Mesothelial cell of epicardium (in vitro differentiated cells): ENCODE measurements at regions not wholly inside any gene's neighbourhood (a gene's known extent, or its start where the extent isn't known, plus 50 kb on each side); places are given as distances from the start of the nearest gene placed in this dataset.

ENCODE experiments used
- DNase-seq, 2 experiments: peaks; one replicate each; pipeline ENCODE4 v3.0.0; 2021; ENCODE audit warnings: low spot score in 2 of 2; ENCODE audit not compliant: unreplicated experiment in 2 of 2
- H3K27ac Mint-ChIP-seq: 2 replicates; pipeline ENCODE4 v1.8.0; 2021; ENCODE audit warnings: mixed read lengths
- H3K27me3 Mint-ChIP-seq: 2 replicates; pipeline ENCODE4 v1.8.0; 2021; ENCODE audit warnings: low read depth, mixed read lengths
- H3K36me3 Mint-ChIP-seq: 2 replicates; pipeline ENCODE4 v1.8.0; 2021; ENCODE audit warnings: mixed read lengths
- H3K4me1 Mint-ChIP-seq: 2 replicates; pipeline ENCODE4 v1.8.0; 2021; ENCODE audit warnings: mixed read lengths
- H3K4me3 Mint-ChIP-seq: 2 replicates; pipeline ENCODE4 v1.8.0; 2021; ENCODE audit warnings: mild to moderate bottlenecking, moderate library complexity, mixed read lengths
- H3K9me3 Mint-ChIP-seq: 2 replicates; pipeline ENCODE4 v1.8.0; 2021; ENCODE audit warnings: mixed read lengths
- TF ChIP-seq, protein P1 (sequence below): fragments of 200-600 bp; sonication (generic); IDR thresholded peaks from one replicate; pipeline ENCODE4 v1.5.0; 2021; ENCODE audit warnings: antibody characterized with exemption; ENCODE audit not compliant: unreplicated experiment

DNA sequence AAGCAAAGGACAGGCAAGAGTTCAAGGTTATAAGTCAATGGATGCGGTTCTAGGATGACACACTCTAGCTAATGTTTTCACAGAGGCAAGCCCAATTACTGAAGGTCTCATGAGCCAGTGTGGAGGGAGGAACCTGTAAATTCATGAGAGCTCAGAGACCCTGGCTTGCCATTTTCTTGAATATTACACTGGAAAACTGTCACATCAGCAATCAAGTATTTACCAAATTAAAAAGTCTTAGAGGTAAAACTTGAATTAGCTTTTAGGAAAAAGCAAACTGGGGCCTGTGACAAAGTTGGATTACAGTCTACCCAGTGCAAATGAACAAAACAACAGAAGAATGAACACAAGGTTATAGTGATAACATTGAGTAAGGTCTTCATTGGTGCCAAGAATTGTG, 636.9 kb upstream of the TLE4 start:
- H3K4me3 Mint-ChIP-seq = no peak overlapping the region
- H3K27me3 Mint-ChIP-seq = no peaks in the 10 kb centered on the region
- TF ChIP-seq, protein P1, sequence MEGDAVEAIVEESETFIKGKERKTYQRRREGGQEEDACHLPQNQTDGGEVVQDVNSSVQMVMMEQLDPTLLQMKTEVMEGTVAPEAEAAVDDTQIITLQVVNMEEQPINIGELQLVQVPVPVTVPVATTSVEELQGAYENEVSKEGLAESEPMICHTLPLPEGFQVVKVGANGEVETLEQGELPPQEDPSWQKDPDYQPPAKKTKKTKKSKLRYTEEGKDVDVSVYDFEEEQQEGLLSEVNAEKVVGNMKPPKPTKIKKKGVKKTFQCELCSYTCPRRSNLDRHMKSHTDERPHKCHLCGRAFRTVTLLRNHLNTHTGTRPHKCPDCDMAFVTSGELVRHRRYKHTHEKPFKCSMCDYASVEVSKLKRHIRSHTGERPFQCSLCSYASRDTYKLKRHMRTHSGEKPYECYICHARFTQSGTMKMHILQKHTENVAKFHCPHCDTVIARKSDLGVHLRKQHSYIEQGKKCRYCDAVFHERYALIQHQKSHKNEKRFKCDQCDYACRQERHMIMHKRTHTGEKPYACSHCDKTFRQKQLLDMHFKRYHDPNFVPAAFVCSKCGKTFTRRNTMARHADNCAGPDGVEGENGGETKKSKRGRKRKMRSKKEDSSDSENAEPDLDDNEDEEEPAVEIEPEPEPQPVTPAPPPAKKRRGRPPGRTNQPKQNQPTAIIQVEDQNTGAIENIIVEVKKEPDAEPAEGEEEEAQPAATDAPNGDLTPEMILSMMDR = no peak
- no peaks in the 10 kb centered on the region for H3K36me3 Mint-ChIP-seq
- no peak for DNase-seq
- H3K4me1 Mint-ChIP-seq = no peaks in the 10 kb centered on the region
- H3K27ac Mint-ChIP-seq = no peak overlapping the region
- peaks cover 5% of the 10 kb centered on the region for H3K9me3 Mint-ChIP-seq

DNA sequence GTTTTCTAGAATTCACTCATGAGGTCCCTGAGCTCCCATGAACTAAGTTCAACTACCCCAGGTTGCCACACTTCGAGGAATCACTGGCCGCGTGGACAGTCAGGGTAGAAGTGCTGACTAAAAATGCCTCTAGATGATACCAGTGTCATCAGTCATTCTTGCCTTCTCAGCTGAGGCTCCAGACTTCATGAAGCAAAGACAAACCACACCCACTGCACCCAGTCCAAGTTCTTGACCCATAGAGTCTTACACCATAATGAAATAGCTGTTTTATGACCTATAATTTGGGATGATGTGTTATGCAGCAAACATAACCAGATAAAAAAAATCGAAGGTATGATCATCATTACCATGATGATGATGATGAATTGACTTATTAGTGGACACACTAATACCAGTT, 632.9 kb upstream of the TLE4 start:
- no peak for DNase-seq
- TF ChIP-seq, protein P1 = no peak
- no peaks in the 10 kb centered on the region for H3K9me3 Mint-ChIP-seq
- no peak overlapping the region for H3K4me3 Mint-ChIP-seq
- H3K27ac Mint-ChIP-seq = no peak overlapping the region
- no peaks in the 10 kb centered on the region for H3K27me3 Mint-ChIP-seq
- no peaks in the 10 kb centered on the region for H3K36me3 Mint-ChIP-seq
- H3K4me1 Mint-ChIP-seq = peaks cover 2% of the 10 kb centered on the region

DNA sequence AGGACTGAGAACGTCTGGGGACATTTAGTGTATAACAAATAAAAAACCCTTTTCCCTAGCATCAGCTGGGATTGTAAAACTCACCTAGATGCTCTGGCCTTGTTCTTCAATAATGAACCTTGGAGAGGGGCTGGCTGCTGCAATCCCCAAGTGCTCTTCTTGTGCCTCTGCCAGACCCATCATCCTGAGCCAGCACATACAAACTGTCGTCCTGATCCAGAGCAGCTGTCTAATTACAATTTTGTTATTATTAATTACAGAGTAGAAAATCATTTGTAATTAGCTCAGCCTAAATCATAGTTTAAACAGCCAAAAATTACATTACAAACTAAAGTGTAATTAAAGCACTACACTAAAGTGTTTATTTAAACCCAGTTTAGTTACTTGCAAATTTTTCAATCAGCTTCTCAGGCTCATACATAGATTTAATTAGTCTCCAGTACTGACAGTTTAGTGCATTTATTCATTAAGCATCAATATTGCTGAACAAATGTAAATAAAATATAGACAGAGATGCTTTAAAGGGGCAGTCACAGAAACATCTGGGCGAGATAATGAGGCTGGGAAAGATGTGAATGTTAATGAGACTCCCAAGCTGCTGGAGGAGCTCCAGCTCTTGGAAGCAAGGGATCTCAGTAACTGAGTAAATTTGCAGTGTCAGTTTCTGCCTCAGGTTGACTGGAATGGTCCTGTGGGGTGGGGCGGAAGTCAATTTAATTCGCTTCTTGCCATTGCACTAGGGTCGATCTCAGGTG, 632.3 kb upstream of the TLE4 start:
- H3K4me1 Mint-ChIP-seq = peaks cover 2% of the 10 kb centered on the region
- peaks cover 7% of the 10 kb centered on the region for H3K9me3 Mint-ChIP-seq
- H3K27me3 Mint-ChIP-seq = no peaks in the 10 kb centered on the region
- H3K4me3 Mint-ChIP-seq = no peak overlapping the region
- H3K36me3 Mint-ChIP-seq = no peaks in the 10 kb centered on the region
- TF ChIP-seq, protein P1 = no peak
- DNase-seq = no peak
- H3K27ac Mint-ChIP-seq = no peak overlapping the region

DNA sequence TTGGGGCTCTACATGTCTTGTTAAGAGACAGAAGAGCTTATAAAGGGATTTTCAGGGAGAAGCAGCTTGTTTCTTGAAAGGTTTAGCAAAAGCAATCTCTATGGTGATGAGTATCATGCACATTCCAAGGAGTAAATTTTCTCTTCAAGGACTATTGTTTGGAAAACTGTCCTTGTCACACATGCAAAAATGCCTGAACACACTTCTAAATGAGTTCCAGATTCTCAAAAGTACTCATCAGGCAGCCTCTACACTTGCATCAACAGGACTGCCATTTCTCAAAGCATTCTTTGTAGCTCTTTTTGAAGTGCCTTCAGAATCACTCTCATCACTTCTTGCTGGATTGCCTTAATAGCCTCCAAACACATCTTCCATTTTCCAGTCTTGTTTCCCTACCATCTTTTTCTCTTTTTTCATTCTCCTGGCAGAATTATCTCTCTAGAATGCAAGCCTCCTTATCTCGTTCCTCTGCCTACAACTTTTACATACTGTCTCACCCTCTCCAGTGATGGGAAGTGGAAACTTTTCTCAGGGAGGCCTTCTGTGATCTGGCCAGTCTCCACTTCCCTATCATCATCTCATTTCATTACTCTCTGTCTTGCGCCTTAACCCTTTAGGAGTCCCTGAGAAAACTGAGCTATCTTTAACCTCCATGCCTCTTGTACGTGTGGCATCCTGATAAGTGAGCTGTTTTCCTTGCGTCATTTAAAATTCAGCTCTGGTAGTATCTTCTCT, 631.5 kb upstream of the TLE4 start:
- Mint-ChIP-seq H3K27ac (peak overlapping the region; percentile 22), H3K36me3 (no peaks in the 10 kb centered on the region), H3K27me3 (no peaks in the 10 kb centered on the region), H3K4me3 (no peak overlapping the region), H3K4me1 (peaks cover 2% of the 10 kb centered on the region), H3K9me3 (peaks cover 7% of the 10 kb centered on the region)
- DNase-seq = no peak
- TF ChIP-seq, protein P1 = no peak

DNA sequence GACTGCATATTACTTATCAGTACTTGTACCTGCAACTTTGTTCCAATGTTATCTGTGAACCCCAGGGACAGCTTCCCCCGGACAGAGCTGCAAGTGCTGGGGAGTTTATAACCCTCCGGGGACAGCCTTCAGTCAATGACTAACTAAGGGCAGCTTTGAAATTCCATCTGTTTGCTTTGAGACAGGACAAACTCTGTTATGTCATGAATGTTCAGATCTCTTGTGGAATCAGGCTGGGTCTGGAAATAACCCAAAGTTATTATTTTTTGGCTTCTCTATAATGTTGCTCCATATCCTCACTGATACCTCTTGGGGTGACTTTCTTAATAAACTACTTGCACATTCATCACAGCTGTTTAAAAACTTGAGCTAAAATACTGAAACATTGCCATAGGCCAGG, 617.5 kb upstream of the TLE4 start:
- H3K27ac Mint-ChIP-seq = no peak overlapping the region
- peaks cover 19% of the 10 kb centered on the region for H3K9me3 Mint-ChIP-seq
- DNase-seq = no peak
- H3K27me3 Mint-ChIP-seq = no peaks in the 10 kb centered on the region
- H3K4me3 Mint-ChIP-seq = no peak overlapping the region
- TF ChIP-seq, protein P1 = no peak
- peaks cover 2% of the 10 kb centered on the region for H3K36me3 Mint-ChIP-seq
- H3K4me1 Mint-ChIP-seq = peaks cover 13% of the 10 kb centered on the region
